Occipital lobe (tissue), 1 donor: ENCODE measurements at regions not wholly inside any gene's neighbourhood (a gene's known extent, or its start where the extent isn't known, plus 50 kb on each side); places are given as distances from the start of the nearest gene placed in this dataset.
"Not testable (repeated sequence)": the region's sequence is repeated elsewhere in the genome, so short reads cannot be mapped to it uniquely, and the experiment has no call there.

Experiments used
- DNase-seq: peaks from one replicate; lab custom pipeline; 2025; lab: John Stamatoyannopoulos, UW

GRCh38 chr12:83476695-83477690, 790.3 kb downstream of the TMTC2 start:
- no peak for DNase-seq

GRCh38 chr12:83476006-83476405, 789.3 kb downstream of the TMTC2 start:
- DNase-seq: no peak

GRCh38 chr12:83474369-83474768, 787.7 kb downstream of the TMTC2 start:
- DNase-seq: no peak

- DNase-seq: no peak
Measured at GRCh38 chr12:83473408-83474095, 786.8 kb downstream of the TMTC2 start.

- no peak for DNase-seq
Measured at GRCh38 chr12:83472772-83473171, 786.1 kb downstream of the TMTC2 start.

GRCh38 chr12:83472350-83472749, 785.6 kb downstream of the TMTC2 start:
- no peak for DNase-seq

- no peak for DNase-seq
Measured at GRCh38 chr12:83471341-83471740, 784.6 kb downstream of the TMTC2 start.

GRCh38 chr12:83470749-83471148, 784.0 kb downstream of the TMTC2 start:
- DNase-seq: no peak

GRCh38 chr12:83468988-83469908, 782.5 kb downstream of the TMTC2 start:
- DNase-seq: no peak

GRCh38 chr12:83465632-83466031, 778.9 kb downstream of the TMTC2 start:
- DNase-seq: no peak

- DNase-seq: no peak
Measured at GRCh38 chr12:83462419-83462818, 775.7 kb downstream of the TMTC2 start.

GRCh38 chr12:83461336-83461935, 774.7 kb downstream of the TMTC2 start:
- DNase-seq: no peak

- no peak for DNase-seq
Measured at GRCh38 chr12:83451189-83451588, 764.5 kb downstream of the TMTC2 start.

GRCh38 chr12:83434600-83434999, 747.9 kb downstream of the TMTC2 start:
- DNase-seq: no peak

- no peak for DNase-seq
Measured at GRCh38 chr12:83432176-83432719, 745.5 kb downstream of the TMTC2 start.

- not testable (repeated sequence) for DNase-seq
Measured at GRCh38 chr12:83427586-83428136, 741.0 kb downstream of the TMTC2 start.

GRCh38 chr12:83414981-83415380, 728.3 kb downstream of the TMTC2 start:
- no peak for DNase-seq

- no peak for DNase-seq
Measured at GRCh38 chr12:83408851-83409250, 722.1 kb downstream of the TMTC2 start.

GRCh38 chr12:83408146-83408545, 721.4 kb downstream of the TMTC2 start:
- no peak for DNase-seq

- no peak for DNase-seq
Measured at GRCh38 chr12:83404521-83404920, 717.8 kb downstream of the TMTC2 start.
